ENCODE measurements at regions not wholly inside any gene's neighbourhood (a gene's known extent, or its start where the extent isn't known, plus 50 kb on each side); places are given as distances from the start of the nearest gene placed in this dataset.

- DNase-seq, result no peak
Observed at GRCh38 chr18:41326311-41326710, 628.7 kb upstream of the PIK3C3 start.

GRCh38 chr18:41324934-41325333, 630.1 kb upstream of the PIK3C3 start:
- no peak for DNase-seq

- DNase-seq, result no peak
Observed at GRCh38 chr18:41324020-41324791, 630.8 kb upstream of the PIK3C3 start.

DNA sequence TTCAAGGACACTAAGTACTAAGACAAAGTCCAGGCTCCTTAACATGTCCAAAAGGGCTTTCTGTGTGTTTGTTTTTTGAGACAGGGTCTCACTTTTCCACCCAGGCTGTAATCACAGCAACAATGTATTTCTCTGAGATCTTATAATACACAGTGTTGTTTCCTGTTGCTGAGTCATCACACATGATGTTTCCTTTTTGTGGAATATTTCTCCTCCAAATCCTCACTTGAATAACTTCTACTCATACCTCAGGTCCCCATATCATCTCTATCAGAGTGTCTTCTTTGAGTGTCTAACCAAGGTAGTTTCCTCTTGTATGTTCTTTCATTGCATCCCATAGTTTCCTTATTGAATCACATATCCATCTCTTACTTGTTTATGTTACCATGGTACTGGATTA, 632.0 kb upstream of the PIK3C3 start:
- no peak for DNase-seq

DNA sequence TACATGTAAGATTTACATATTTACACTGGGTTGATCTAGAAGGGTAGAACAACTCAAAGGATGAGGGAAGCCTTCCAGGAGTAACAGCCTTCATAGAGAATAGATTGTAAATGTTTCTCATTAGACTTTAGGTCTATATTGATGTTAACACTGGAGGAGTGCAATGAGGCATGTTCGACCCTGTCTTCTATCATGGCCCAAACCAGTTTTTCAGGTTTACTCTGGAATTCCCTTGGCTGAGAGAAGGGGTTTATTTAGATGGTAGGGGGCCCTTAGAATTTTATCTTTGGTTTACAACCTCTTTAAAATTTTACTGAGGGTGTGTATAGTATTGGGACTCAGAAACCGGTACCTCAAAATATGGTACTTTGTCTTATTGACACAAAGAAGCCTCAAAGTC, 634.9 kb upstream of the PIK3C3 start:
- no peak for DNase-seq

GRCh38 chr18:41315134-41315533, 639.9 kb upstream of the PIK3C3 start:
- DNase-seq, result no peak

DNA sequence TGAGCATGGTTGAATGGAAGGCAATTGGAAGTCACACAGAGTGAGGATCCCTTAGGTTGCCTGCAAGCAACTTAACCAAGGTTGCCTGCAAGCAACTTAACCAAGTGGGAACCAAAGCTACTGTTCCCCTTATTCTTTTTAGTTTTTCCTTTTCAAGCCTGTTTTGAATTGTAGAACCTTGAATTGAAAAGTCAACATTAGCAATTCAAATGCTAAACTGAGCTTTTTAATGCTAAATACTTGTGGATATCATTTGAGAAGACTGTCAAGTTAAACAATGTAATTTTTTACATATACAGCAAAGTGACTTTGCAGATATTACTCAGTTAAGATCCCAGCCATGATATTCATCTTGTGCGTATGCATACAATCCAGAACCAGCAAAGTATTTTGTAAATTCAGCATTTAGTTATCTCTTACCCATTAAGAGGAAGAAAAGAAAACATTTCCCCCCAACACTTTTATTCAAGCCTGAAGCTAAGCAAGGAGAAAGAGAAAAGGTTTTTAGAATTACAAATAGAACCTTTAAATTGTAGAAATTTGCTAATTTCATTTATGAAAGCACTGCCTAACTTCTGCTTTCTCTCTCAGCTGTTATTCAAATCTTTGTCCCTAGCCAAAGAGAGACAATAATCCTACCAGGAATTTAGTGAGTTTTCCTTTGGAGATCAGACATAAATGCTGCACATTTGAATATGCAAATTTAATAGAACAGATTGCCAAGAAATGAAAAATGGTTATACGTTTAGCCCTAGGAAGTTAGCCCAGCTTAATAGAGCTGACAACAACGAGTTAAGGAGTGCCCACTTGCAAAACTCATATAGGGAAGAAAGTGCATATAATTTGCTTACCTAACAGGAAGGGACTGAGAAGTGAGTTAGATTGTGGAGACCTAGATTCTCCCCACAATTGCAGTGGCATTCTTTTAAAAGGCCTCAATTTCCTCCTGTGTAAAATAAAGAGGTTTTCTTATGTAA, 643.2 kb upstream of the PIK3C3 start:
- DNase-seq, result no peak

DNA sequence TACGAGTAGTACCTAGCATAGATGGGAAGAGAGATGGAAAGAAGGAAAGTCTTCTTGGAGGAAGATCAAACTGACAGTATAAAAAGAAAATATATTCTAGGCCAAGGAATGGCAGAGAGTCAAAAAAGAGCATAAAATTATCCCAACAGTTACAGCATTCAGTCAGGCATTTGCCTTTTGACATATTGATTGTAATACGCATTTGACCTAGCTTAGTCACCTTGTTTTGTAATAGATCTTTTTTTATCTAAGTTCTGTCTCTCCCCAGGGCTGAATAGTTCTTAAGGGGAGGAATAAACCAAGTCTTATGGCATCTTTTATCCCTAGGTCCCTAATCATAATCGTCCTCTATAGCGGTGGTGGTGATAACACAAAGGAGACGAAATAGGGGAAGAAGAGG, 657.3 kb upstream of the PIK3C3 start:
- DNase-seq, result no peak

- DNase-seq, result no peak
Observed at GRCh38 chr18:41269294-41269693, 685.7 kb upstream of the PIK3C3 start.

- DNase-seq, result no peak
Observed at GRCh38 chr18:41268271-41268670, 686.8 kb upstream of the PIK3C3 start.

DNA sequence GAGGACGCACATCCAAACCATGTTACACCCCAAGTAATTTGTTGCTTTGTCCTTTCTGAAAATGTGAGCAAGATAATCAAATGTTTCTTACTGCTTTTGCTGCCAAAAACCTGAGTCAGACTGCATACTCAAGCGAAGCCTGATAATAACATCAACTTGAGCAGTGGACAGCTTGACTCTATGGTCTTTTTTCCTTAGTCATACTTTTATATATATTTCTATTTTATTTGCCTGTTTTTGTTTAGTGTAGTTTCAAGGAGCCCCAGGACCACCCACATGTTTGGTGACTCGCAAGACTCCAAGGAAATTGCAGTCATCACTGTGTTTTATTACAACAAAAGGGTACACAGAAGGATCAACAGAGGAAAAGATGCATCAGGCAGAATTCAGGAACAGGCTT, 688.4 kb upstream of the PIK3C3 start:
- DNase-seq, result no peak

DNA sequence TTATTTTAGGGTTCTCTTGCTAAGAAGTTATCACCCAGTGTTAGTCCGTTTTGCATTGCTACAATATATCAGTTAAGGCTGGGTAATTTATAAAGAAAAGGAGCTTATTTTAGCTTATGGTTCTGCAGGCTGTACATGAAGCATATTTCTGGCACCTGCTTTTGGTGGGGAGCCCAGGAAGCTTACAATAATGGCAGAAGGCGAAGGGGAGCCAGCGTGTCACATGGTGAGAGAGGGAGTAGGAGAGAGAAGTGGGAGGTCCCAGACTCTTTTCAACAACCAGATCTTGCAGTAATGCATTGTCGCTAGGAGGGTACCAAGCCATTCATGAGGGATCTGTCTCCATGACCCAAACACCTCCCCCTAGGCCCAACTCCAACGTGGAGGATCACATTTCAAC, 688.8 kb upstream of the PIK3C3 start:
- DNase-seq, result no peak

DNA sequence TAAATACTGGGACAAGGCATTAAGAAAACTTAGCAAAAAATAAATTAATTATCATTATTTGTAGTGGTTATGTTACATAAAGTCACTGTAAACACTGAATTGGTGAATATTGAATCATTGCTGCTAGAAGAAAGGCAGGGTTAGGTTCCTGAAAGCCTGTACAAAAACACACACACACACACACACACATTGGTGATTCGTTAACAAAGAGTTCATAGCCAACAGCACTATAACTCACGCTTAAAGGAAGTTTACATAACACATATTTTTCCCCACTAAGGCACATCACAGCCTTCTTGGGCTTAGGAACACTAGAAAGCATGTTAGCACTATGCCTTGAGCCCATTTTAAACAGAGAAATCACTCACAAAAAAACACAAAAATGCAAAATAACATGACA, 690.0 kb upstream of the PIK3C3 start:
- DNase-seq, result no peak

DNA sequence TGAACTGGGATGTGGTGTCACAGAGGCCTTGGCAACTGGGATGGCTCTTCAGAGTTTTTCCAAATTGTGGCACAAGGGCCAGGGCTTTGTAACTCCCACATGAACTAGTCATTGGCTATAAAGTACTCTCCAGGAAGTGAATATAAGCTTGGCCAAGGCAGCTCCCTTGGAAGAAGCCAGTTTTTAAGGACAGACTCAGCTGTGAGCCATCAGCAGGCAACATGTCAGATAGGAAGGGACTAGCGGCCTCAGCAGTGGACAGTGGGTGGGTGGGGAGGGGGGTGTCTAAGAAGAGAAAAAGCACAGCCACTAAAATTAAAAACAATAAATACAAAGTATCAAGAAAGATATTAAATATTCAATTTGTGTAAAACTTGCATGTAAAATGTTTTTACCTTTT, 691.1 kb upstream of the PIK3C3 start:
- no peak for DNase-seq

DNA sequence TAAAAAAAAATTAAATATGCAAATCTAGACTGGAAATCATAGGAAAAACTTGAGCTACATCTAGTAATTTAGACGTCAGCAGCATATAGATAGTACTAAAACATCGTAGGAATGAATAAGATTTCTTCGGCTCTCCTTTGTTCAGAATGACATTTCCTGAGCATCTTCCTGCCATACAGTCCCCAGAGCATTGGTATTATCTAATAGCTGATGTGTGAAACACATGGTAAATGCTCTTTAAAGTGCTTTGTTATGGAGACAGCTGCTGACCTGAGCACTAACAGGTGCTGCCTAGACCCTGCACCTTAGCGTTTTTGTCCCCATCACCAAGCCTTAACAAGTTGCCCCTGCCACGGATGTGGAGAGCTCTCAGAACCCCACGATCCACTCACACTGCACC, 692.3 kb upstream of the PIK3C3 start:
- no peak for DNase-seq

DNA sequence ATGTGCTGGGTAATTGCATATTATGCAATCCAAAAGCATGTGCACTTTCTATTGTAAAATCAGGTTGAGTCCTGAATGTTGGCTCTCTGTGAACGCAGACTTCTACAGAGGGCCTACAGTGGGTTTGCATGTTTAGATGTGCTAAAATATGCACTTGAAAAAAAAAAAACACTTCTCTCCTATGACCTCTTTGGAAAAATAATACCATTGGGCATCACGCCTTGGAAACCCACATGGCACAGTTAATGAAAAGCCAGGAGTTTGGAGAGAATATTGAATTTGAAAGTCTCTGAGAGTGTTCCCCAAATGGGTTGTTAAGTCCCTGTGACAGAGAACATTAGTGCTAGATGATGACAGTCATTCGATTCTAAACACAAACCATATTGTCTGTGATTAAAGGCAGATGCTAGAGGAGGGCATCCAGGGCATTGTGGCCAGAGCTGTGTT, 710.4 kb upstream of the PIK3C3 start:
- DNase-seq, result no peak

DNA sequence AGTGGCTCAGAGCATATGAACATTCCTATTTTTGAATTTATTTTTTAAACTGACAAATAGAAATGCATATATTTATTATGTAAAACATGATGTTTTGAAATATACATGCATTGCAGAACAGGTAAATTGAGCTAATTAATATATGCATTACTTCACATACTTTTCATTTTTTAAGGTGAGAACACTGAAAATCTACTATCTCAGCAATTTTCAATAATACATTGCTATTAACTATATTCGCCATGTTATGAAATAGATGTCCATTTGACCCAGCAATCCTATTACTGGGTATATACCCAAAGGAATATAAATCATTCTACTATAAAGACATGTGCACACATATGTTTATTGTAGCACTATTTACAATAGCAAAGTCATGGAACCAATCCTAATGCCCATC, 717.7 kb upstream of the PIK3C3 start:
- DNase-seq, result no peak

GRCh38 chr18:41231681-41232080, 723.4 kb upstream of the PIK3C3 start:
- DNase-seq, result no peak

GRCh38 chr18:41227993-41228392, 727.0 kb upstream of the PIK3C3 start:
- no peak for DNase-seq

DNA sequence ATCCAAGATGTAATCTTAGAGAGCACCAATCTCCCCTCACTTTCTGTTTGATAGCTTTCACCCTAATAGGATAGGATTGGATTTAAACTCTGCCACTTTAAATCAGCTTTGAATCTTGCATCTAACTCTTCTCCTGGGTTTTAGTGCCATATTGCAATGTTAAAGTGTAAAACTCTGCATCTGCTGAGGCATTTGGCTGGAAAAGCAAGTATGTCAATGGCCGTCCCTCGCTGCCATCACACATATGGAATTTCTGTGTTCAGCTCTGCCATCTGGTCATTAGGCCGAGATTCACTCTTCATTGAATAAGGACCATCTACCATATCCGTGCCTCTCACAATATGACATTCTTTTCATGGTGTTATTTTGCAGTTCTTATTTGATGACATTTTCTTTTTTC, 728.1 kb upstream of the PIK3C3 start:
- DNase-seq, result no peak

DNA sequence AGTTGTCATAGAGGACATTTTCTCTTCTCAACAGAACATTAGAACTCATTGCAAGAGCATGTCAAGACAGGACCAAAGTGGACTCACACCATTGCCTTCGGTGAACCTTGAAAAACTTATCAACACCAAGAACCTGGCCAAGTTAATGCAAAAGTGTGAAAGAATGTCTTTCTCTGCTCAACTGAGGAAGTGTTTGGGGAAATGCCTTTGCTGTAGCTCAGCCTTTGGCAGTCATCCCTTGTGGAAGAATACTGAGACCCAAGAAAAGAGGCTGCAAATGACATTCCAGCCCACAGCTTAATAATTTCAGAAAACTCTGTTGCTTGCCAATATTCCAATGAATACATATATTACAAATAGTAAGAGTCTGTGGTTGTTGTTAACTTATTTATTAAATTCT, 728.8 kb upstream of the PIK3C3 start:
- DNase-seq, result no peak

- no peak for DNase-seq
Observed at GRCh38 chr18:41216341-41217003, 738.6 kb upstream of the PIK3C3 start.

- no peak for DNase-seq
Observed at GRCh38 chr18:41207706-41208105, 747.3 kb upstream of the PIK3C3 start.

Data from hematopoietic multipotent progenitor cell treated with erythropoietin and hydrocortisone succinate and interleukin-3 and kit ligand, for 8 days (in vitro differentiated cells).